ENCODE measurements at regions not wholly inside any gene's neighbourhood (a gene's known extent, or its start where the extent isn't known, plus 50 kb on each side); places are given as distances from the start of the nearest gene placed in this dataset.

- DNase-seq = no peak
These were observed 65.8 kb upstream of the CREB1 start for GRCh38 chr2:207464007-207464406.

GRCh38 chr2:207465894-207466293 lies 63.9 kb upstream of the CREB1 start:
- DNase-seq = no peak

GRCh38 chr2:207467716-207468347 lies 61.9 kb upstream of the CREB1 start:
- peak; percentile 34 for DNase-seq

GRCh38 chr2:207468488-207468887 lies 61.3 kb upstream of the CREB1 start:
- no peak for DNase-seq

- no peak for DNase-seq
These were observed 60.3 kb upstream of the CREB1 start for GRCh38 chr2:207469451-207469850.

GRCh38 chr2:207469943-207470729 lies 59.6 kb upstream of the CREB1 start:
- DNase-seq = no peak

GRCh38 chr2:207471261-207471660 lies 58.5 kb upstream of the CREB1 start:
- DNase-seq = no peak

- no peak for DNase-seq
These were observed 57.3 kb upstream of the CREB1 start for GRCh38 chr2:207472343-207473048.

- peak; percentile 73 for DNase-seq
These were observed 56.5 kb upstream of the CREB1 start for GRCh38 chr2:207473049-207473930.

GRCh38 chr2:207473931-207474235 lies 55.9 kb upstream of the CREB1 start:
- DNase-seq = no peak

- peak; percentile 64 for DNase-seq
These were observed 54.8 kb upstream of the CREB1 start for GRCh38 chr2:207474863-207475485.

GRCh38 chr2:207475546-207475945 lies 54.2 kb upstream of the CREB1 start:
- no peak for DNase-seq

- no peak for DNase-seq
These were observed 51.9 kb upstream of the CREB1 start for GRCh38 chr2:207477896-207478295.

GRCh38 chr2:207478572-207478971 lies 51.2 kb upstream of the CREB1 start:
- no peak for DNase-seq

- no peak for DNase-seq
These were observed 50.5 kb upstream of the CREB1 start for GRCh38 chr2:207479198-207479785.
